ENCODE measurements at regions not wholly inside any gene's neighbourhood (a gene's known extent, or its start where the extent isn't known, plus 50 kb on each side); places are given as distances from the start of the nearest gene placed in this dataset.
"Not testable (repeated sequence)": the region's sequence is repeated elsewhere in the genome, so short reads cannot be mapped to it uniquely, and the experiment has no call there.

DNA sequence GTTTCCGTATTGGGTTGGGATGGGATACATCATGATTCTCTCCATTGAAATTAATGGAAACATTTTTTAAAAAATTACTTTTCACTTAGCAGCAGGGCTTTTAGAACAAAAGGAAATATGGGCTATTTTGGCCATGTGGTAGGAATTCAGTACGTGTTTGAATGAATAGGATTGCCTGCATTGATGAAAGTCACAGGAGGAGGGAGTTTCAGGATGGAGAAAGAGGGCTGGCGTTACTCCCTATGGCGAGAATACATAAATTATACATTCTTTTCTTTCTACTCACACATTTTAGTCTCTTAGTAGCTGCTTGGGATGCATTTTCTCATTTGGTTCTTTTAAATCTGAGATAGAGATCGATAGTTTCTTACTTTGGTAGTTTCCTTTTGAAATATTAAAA, 100.3 kb upstream of the PDHA1 start:
- no peak for DNase-seq

DNA sequence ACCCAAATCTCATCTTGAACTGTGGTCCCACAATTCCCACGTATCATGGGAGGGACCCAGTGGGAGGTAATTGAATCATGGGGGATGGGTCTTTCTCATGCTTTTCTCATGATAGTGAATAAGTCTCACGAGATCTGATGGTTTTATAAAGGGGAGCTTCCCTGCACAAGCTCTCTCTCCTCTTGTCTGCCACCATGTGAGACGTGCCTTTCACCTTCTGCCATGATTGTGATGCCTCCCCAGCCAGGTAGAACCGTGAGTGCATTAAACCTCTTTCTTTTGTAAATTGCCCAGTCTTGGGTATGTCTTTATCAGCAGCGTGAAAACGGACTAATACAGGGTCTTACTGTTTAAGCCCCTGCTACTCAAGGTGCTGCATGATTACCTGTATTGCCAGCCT, 98.8 kb upstream of the PDHA1 start:
- not testable (repeated sequence) for DNase-seq

DNA sequence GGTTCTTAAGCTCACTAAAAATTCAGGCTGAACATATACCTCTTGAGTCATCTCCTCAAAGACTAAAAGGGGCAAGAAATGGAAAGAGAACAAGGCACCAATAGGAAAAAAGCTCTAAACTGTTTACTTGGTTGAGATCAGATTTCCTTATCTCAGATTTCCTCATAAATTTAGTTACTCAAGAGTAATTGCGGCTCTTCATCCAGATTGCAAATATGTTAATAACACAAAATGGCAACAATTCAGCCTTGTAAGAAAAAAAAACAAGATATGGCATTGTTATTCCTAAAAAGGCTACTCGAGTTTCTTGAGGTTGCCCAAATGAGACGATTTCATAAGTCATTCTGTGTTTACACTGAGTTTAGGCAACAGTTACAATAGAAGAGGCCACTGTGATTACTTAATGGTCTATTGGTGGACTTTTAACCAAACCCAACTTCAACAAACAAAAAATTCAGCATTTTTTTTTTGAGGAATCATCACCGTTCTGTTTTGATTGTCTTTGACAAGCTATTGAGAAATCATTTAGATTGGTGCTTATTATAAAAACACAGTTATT, 97.9 kb upstream of the PDHA1 start:
- no peak for DNase-seq

DNA sequence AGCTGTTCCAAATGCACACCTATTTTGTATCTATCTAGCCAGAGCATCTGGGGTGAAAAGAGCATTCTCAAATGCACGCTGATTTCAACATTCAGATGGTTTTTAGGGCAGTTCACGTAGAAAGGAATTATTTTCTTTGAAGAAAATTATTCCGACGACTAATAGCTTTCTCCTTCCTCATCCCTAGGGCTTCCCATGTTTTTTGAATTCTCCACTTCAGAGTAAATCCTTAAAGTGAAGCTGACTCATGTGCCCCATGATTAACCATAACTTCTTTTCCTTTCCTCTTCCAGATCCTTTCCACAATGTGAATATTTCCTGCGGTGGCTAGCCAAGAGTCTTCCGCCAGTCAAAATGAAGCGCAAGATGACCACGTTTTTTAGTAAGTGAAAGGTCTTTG, 86.7 kb upstream of the PDHA1 start:
- DNase-seq, result no peak

DNA sequence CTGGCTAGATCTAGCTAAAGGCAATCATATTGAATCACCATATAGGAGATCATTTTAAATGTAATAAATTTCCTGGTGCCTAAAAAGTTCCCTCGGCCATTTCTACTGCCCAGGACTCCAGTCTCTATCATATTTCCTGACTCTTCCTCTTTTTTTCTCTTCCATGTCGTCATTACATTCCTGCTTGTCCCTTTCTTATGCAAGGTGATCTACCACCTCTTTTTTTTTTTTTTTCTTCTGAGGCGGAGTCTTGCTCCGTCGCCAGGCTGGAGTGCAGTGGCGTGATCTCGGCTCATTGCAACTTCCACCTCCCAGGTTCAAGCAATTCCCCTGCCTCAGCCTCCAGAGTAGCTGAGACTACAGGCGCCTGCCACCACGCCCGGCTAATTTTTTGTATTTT, 82.7 kb upstream of the PDHA1 start:
- not testable (repeated sequence) for DNase-seq

DNA sequence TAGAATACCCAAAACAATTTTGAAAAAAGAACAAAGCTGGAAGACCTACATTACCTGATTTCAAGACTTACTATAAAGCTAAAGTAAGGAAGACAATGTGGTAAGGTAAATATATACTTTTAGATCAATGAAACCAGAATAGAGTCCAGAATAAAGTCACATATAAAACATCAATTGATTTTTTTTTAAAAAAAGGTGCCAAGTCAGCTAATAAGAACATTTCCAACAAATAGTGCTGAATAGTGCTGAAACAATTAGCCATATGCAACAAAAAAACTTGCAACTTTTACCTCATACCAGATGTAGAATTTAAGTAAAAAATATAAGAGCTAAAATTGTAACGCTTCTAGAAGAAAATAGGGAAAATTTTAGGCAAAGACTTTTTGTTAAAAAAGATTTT, 73.0 kb upstream of the PDHA1 start:
- no peak for DNase-seq

DNA sequence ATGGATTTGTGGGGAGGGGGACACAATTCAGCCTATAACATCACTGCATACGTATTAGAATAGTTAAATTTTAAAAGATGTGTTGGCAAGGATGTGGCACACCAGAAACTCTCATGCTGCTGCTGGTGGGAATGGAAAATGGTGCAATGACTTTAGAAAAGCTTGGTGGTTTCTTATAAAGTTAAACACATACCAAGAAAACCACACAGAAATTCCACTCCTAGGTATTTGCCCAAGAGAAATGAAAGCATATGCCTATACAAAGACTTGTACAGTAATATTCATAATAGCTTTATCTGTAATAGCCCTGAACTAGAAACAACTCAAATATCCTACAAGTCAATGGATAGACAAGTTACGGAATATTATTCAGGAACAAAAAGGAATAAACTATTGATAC, 71.3 kb upstream of the PDHA1 start:
- no peak for DNase-seq

DNA sequence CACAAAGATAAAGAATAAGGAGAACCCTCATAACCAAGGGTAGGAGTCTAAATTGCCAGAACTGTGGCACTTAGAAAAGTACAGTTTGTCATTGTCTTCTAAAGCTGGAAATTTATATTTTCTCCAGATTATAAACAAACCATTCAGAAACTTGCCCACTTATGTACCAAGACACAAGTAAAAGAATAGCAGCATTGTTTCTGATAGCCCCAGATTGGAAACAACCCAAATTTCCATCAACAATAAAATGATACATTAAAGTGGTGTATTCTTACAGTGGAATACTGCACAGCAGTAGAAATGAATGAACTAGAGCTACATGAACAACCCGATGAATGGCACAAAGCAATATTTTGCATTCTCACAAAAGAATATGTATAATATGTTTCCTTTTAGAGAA, 63.1 kb upstream of the PDHA1 start:
- no peak for DNase-seq

DNA sequence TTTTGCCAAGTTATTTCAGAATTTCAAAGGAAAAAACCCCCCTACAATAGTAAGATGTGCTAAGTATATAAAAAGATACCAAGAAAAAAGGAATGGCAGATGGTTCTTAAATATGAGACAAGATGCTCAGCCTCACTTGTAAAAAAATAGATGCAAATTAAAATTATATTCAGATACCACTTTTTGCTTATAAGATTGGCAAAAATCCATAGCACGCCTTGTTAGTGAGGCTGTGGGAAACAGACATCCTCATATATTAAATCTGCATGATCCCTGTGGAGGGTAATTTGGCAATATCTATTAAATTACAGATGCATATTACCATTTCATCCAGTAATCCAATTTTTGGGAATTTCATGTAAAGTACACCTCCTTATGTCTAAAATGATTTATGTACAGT, 62.5 kb upstream of the PDHA1 start:
- DNase-seq, result no peak

DNA sequence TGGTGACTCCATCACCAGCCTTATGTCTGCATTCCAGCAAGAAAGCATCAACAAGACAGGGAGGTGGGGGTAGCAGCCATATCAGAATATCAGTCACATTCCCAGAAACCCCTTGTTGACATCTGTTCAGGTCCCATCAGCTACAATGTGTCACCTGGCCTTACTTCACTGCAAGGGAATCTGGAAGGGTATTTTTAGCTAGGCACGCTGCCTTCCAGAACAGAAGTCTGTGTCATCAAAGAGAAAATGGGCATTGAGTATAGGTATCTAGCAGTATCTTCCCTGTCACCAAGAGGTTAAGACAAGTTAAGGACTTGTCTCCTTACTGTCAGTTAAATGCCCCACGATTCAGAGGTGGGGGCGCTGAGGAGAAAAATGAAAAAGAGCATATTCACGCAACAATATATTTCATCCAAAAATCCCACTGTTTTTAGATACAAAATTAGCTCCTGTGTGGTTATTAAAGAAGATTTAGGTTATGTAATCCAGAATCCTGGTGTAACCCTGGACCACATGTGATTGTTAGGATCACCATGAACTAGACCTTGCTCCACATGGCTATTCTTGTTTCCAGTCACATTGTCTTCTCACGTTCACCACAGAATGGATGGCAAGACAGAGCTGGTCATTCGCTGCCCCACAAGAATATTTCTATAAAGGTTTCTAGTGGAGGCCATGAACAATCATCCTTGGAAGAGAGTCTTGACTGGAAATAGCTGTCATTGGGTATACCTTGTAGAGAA, 60.0 kb upstream of the PDHA1 start:
- no peak for DNase-seq

DNA sequence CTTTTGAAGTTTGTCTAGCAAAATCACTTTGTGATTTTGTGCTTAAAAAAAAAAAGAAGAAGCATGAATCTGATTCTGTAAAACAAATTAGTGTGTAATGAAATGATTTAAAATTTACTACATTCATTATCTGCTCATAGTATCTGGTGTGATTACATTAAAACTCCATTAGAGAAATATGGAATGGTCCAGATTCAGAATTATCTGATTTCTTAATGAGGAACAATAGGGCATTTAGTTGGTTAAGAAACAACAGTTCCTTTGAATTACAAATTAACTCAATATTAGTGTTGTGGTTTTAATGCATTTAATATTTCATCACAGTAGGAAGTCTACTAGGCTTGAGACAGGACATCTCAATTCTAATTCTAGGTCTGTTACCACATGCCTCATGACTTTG, 57.9 kb upstream of the PDHA1 start:
- no peak for DNase-seq

DNA sequence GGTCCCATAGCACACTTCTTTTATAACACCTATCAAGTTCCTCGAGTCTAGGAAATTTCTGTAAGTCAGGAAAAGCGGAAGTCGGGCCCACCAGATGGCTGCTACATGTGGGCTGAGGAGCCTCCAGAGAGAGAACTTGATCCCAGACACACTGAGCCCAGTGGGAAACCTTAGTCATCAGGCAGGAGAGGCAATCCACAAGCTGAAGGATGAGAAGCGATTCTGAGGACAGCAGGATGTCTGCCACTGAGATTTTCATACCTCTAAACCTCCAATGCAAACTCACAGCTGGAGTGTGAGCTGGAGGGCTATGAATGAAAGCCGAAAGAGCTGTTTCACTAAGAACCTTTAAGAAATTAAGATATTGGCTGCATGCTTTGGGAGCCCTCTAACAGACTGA, 52.6 kb upstream of the PDHA1 start:
- no peak for DNase-seq

DNA sequence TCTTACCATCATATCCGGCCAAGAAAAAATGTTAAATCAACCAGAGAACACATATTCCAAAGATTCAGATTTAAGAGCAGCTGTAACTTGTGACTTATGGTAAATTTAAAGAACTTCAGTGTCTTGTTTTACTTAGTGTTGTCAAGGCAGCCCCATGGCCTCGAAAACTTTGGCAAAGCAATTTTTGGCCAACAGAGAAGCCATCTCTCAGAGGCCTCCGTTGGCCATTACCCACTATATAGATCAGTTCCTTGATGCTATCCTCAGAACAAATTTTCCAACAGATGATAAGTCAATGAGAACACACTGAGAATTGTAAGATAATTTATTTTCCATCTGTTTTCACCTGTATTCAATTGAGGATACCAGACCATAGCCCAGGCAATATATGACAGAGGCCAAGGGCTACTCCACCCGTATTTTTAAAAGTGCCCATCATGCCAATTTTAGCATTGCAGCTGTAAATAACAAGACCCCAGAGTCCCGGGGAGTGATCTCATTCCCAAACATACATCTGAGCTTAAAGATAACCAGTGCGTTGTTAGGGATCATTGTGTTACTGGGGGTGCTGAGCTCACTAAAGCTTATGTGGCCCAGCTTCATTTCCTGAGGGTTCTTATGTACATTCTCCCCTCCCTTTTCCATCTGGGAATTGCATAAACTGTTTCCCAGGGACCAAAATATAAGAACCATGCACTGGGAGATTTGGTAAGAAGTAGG, 50.0 kb upstream of the PDHA1 start:
- no peak for DNase-seq

Measured in CD4-positive, alpha-beta T cell treated with Interferon alpha-2 for 1 hour (primary cell).